ENCODE measurements at regions not wholly inside any gene's neighbourhood (a gene's known extent, or its start where the extent isn't known, plus 50 kb on each side); places are given as distances from the start of the nearest gene placed in this dataset.
A peak's percentile ranks its signal among the peaks of the same experiment; 100 is the strongest.

DNA sequence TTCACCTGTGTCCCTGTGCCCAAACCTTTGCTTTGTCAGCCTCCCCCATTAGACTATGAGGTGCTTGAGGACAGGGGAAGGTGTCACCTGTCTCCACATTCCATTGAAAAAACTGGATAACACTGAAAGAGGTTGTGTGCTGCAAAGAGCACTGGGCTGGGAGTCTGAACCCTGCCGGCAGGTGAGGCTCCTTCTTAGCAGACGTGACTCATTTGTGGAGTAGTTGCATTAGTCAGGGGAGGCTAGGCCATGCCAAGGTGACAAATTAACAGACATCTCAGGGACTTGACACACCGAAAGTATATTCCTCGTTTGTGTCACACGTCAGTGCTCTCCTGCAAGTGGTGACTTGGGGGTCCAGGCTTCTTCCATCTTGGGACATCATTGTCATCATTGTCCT is 95.9 kb upstream of the STX18 start:
- TF ChIP-seq, protein P1, sequence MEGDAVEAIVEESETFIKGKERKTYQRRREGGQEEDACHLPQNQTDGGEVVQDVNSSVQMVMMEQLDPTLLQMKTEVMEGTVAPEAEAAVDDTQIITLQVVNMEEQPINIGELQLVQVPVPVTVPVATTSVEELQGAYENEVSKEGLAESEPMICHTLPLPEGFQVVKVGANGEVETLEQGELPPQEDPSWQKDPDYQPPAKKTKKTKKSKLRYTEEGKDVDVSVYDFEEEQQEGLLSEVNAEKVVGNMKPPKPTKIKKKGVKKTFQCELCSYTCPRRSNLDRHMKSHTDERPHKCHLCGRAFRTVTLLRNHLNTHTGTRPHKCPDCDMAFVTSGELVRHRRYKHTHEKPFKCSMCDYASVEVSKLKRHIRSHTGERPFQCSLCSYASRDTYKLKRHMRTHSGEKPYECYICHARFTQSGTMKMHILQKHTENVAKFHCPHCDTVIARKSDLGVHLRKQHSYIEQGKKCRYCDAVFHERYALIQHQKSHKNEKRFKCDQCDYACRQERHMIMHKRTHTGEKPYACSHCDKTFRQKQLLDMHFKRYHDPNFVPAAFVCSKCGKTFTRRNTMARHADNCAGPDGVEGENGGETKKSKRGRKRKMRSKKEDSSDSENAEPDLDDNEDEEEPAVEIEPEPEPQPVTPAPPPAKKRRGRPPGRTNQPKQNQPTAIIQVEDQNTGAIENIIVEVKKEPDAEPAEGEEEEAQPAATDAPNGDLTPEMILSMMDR (IDR thresholded peaks at IDR 0.05; ENCODE audit: insufficient read depth, low read depth, low read length, missing control alignments), result no peak
- peak; percentile 70 for DNase-seq (ENCODE audit: low read depth)
- no peak overlapping the region for H3K4me3 ChIP-seq (ENCODE audit: low read depth, low read length)

DNA sequence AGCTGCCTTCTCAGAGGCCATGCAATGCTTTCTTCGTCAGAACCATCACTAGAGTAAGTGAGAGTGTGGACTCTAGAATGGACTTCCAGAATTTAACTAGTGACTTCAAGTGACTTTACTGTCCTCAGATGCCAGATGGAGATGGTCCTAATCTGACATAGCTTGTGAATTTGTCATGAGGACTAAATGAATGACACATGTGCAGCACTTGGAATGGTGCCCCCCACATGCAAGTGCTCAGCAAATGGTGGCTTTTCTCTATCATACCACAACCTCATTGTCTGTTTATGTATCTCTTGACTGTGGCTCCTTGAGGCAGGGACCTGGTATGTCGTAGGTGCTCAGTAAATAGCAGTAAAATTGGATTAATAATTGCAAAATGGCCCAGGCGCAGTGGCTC is 91.6 kb upstream of the STX18 start:
- TF ChIP-seq, protein P1 (IDR thresholded peaks at IDR 0.05; ENCODE audit: insufficient read depth, low read depth, low read length, missing control alignments), result no peak
- no peak overlapping the region for H3K4me3 ChIP-seq (ENCODE audit: low read depth, low read length)
- DNase-seq (ENCODE audit: low read depth), result no peak

DNA sequence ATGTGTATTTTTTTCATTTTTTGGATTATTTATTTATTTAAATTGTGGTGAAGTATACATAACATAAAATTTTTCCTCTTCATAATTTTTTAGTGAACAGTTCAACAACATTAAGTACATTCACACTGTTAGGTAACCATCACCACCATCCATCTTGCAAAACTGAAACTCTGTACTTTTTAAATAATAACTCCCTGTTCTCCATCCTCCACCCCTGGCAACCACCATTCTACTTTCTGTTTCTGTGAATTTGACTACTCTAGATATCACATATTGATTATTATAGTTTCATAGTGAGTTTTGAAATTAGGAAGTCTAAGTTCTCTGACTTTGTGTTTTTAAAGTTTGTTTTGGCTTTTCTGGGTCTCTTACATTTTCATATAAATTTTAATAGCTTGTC is 89.3 kb upstream of the STX18 start:
- H3K4me3 ChIP-seq (ENCODE audit: low read depth, low read length), result no peak overlapping the region

DNA sequence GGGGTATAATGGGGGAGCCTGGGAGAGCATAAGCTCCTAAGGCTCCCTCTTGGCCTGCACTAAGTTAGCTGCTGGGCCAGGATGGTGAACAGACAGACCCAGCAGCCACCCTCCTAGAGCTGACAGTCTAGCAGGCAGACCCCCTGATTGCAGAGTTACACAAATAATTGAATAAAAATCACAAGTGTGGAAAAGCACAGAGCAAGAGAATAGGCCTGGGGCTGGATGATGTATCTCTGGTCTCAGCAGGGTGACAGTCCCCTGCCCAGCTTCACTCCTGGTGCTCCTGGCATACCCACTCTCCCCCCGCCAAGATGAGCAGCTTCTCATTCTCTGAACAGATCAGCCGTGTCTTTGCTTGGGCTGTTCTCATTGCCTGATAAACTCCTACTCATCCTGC is 86.1 kb upstream of the STX18 start:
- H3K4me3 ChIP-seq (ENCODE audit: low read depth, low read length), result no peak overlapping the region
- TF ChIP-seq, protein P1 (IDR thresholded peaks at IDR 0.05; ENCODE audit: insufficient read depth, low read depth, low read length, missing control alignments), result no peak
- DNase-seq (ENCODE audit: low read depth), result no peak

More for the DNA sequence above, 89.3 kb upstream of the STX18 start:
- peak; percentile 63 for DNase-seq (ENCODE audit: low read depth)
- TF ChIP-seq, protein P1 (IDR thresholded peaks at IDR 0.05; ENCODE audit: insufficient read depth, low read depth, low read length, missing control alignments), result no peak

DNA sequence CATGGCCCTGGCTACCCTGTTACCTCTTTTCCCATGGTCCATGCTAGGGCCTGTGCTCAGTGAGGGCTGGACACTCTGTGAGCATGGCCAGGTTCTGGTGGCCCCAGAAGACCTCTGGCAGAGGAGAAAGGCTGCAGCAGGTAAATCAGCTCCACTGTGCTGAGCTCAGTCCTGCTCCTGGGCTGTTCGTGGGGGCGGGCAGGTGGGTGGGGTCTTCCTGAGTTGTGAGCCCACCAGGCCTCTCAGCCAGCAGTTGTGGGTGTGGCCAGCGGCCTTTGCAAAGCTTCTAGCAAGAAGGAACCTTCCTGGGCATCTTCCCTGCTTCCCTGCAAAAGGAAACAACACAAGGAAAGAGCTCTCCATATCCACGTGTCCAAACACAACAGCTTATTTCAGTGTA is 85.3 kb upstream of the STX18 start:
- DNase-seq (ENCODE audit: low read depth), result no peak
- no peak overlapping the region for H3K4me3 ChIP-seq (ENCODE audit: low read depth, low read length)
- TF ChIP-seq, protein P1 (IDR thresholded peaks at IDR 0.05; ENCODE audit: insufficient read depth, low read depth, low read length, missing control alignments), result no peak

DNA sequence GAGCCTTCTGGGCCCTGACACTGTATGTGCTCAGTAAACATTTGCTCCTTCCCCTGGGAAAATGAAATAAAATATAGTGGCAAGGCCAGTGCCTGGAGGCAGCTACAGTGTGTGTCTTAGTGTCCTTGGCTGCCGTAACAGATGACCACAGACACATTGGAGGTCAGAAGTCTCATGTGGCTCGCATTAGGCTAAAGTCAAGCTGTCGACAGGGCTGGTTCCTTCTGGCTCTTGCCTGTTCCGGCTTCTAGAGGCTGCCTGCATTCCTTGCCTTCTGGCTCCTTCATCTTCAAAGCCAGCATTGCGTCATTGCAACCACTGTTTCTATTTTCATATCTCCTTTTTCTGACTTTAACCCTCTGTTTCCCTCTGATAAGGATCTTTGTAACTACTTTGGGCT is 83.6 kb upstream of the STX18 start:
- no peak overlapping the region for H3K4me3 ChIP-seq (ENCODE audit: low read depth, low read length)
- no peak for DNase-seq (ENCODE audit: low read depth)
- TF ChIP-seq, protein P1 (IDR thresholded peaks at IDR 0.05; ENCODE audit: insufficient read depth, low read depth, low read length, missing control alignments), result no peak

DNA sequence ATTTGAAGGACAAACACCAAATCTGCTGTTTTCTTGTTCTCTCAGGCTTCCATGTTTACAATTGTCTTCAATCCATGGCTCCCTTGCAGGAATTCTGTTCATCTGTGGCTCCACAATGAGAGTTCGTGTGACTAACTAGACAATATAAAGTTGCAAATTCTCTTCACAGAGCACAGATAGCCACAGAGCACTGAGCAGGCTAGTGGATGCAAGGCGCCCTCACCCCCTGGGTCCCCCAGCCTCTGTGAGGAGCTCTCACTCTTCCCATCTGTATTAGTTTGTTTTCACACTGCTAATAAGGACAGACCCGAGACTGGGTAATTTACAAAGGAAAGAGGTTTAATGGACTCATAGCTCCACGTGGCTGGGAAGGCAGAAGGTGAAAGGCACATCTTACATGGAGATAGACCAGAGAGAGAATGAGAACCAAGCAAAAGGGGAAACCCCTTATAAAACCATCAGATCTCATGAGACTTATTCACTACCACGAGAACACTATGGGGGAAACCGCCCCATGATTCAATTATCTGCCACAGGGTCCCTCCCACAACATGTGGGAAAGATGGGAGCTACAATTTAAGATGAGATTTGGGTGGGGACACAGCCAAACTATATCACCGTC is 82.5 kb upstream of the STX18 start:
- H3K4me3 ChIP-seq (ENCODE audit: low read depth, low read length), result no peak overlapping the region
- DNase-seq (ENCODE audit: low read depth), result no peak
- TF ChIP-seq, protein P1 (IDR thresholded peaks at IDR 0.05; ENCODE audit: insufficient read depth, low read depth, low read length, missing control alignments), result no peak
